Omental fat pad (tissue), 3 donors: ENCODE measurements at regions not wholly inside any gene's neighbourhood (a gene's known extent, or its start where the extent isn't known, plus 50 kb on each side); places are given as distances from the start of the nearest gene placed in this dataset.
A peak's percentile ranks its signal among the peaks of the same experiment; 100 is the strongest.

ENCODE experiments used
- ATAC-seq: fragments of 150-250 bp; one replicate; pipeline ENCODE4 v1.9.1; 2016; ENCODE audit warnings: mild to moderate bottlenecking, moderate library complexity; ENCODE audit not compliant: low FRiP score
- DNase-seq: peaks from one replicate; pipeline ENCODE4 v3.0.0-alpha.2; 2019; ENCODE audit warnings: low spot score
- TF ChIP-seq, protein P1 (sequence below), 3 donors: fragments of 450-650 bp; IDR thresholded peaks; one replicate each; pipeline ENCODE4 v1.5.1; 2016 to 2017; ENCODE audit warnings: antibody characterized with exemption in 3 of 3, mild to moderate bottlenecking in 3 of 3, moderate library complexity in 2 of 3

DNA sequence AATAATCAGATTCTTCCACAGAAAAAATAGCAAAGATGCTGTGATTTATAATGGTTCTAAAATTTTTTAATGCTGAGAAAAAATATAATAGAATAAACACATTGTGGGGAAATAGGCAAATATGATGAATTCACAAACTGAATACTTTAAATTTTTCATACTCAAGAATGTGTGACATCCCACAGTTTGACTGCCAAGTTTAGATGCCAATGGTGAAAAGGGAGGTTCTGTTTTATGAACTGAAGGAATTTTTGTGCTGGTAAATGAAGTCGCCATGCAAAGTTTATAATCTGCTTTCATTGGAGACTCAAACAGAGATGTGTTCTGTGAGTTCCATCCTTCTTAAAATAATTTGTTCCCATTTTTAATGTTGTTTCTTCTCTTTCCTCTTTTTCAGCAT, 367.5 kb upstream of the ADAMTS16 start:
- DNase-seq, result no peak
- ATAC-seq, result no peak
- TF ChIP-seq, protein P1, sequence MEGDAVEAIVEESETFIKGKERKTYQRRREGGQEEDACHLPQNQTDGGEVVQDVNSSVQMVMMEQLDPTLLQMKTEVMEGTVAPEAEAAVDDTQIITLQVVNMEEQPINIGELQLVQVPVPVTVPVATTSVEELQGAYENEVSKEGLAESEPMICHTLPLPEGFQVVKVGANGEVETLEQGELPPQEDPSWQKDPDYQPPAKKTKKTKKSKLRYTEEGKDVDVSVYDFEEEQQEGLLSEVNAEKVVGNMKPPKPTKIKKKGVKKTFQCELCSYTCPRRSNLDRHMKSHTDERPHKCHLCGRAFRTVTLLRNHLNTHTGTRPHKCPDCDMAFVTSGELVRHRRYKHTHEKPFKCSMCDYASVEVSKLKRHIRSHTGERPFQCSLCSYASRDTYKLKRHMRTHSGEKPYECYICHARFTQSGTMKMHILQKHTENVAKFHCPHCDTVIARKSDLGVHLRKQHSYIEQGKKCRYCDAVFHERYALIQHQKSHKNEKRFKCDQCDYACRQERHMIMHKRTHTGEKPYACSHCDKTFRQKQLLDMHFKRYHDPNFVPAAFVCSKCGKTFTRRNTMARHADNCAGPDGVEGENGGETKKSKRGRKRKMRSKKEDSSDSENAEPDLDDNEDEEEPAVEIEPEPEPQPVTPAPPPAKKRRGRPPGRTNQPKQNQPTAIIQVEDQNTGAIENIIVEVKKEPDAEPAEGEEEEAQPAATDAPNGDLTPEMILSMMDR (IDR thresholded peaks at IDR 0.05), result no peak

DNA sequence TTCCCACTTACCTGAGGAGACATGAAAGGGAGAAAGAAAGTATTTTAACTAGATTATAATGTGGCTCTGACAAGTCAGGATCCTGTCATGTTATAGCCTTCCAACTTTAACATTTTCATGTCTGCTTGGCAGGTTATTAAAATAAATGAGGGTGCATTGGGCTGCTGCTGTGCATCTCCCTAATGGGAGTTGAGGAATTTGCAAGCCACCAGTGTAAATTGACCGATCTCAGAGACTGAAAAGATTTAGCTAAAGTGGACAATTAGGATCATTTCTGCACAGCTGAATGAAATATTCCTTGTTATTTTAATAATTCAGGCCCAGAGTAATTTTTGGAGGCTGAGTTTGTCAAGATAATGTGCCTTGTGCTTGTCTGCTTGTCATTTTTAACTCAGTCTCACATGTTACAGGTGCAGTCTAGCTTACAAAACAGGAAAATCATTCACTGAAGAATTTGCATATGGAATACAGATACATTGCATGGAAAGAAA, 366.3 kb upstream of the ADAMTS16 start:
- DNase-seq (no peak), ATAC-seq (peak; percentile 28)
- TF ChIP-seq, protein P1 (IDR thresholded peaks at IDR 0.05), result no peak

DNA sequence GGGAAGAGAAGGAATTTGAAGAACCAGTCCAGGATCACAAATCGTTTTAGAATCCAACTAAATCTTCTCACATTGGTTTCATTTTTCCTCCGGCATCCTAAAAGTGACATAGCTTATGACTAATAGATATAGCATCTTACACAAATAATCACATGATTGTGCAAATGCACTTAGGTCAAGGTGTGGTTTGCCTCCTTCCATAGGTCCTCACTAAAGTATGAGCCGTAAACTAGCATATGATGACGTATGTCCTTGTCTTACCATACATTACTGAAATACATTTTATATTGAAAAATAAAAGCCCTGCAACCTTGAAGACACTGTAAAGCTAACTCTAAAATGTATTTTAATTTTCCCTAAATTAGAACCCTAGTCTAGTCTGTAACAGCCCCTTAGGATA, 362.7 kb upstream of the ADAMTS16 start:
- DNase-seq (no peak), ATAC-seq (no peak)
- TF ChIP-seq, protein P1 (IDR thresholded peaks at IDR 0.05), result no peak

DNA sequence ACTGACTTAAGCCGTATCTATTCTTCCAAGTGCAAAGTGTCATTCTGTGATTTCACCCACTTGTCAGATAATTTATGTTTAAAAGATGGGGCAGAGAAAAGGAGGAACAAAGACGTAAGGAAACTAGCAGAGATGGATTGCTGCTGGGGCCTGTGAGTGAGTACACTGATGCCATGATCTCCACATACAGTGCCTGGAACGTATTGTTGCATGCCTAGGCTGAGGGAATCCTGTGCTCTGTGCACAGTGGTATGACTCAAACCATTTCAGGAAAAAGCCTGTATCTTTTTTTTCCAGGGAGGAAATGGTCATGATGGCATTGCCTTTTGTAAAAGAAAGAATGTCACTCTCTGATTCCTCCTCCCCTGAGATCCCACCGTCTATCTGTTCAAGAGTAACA, 359.5 kb upstream of the ADAMTS16 start:
- ATAC-seq, result no peak
- no peak for DNase-seq
- TF ChIP-seq, protein P1 (IDR thresholded peaks at IDR 0.05), result no peak

DNA sequence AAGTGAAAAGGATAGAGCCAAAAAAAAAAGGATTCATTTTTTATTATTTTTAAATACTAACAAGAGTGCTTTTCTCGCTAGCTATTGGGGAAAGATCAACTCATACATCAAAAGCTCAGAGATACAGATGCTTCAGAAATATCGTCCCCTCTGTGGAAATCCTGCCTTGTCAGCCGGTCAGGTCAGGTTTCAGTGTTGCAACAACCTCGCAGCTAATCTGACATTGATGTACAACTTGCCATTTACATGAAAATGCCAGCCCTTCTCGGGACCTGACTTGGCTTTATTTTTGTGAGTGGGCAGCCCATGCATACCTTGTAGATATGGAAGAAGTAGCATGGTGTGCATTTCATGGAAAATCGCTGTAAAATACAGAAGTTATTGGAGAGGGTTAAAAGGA, 358.8 kb upstream of the ADAMTS16 start:
- TF ChIP-seq, protein P1 (IDR thresholded peaks at IDR 0.05), result no peak
- no peak for ATAC-seq
- DNase-seq, result no peak

DNA sequence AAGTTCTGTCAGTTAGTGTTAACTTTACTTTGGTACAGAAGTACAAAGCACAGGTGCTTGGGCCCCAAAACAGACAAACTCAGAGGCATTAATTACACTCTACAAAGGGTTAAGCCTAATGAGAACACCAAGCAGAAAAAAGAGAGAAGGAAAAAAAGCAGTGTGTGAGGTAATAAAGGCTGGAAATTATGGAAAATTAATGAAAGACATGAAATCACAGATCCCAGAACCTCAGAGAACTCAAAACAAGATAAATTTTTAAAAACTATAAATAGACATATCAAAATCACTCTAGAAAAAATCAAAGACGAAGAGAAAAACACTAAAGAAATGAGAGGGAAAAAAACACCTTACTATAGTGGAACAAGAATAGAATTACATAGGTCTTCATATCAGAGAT, 354.2 kb upstream of the ADAMTS16 start:
- DNase-seq, result no peak
- TF ChIP-seq, protein P1 (IDR thresholded peaks at IDR 0.05), result no peak
- no peak for ATAC-seq

DNA sequence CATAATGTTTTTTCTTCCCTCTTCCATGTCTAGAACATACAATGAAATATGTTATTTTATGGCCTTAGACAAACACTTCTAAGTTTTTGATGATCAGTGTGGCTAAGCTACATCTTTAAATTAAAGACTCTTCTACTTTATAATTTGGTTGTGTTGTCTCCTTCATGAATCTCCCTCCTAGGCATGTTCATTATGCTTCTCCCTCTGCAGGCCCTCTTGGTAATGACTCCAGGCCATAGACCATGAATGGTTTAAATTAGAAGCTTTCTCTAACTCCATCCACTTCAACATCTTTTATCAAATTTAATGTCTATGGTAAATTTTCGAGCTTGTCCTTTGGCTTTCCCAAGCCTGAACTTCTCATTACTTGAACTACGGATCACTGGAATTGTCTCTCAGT, 342.7 kb upstream of the ADAMTS16 start:
- no peak for ATAC-seq
- TF ChIP-seq, protein P1 (IDR thresholded peaks at IDR 0.05), result no peak
- DNase-seq, result no peak
